Colonic mucosa (tissue), 4 donors: ENCODE measurements at regions not wholly inside any gene's neighbourhood (a gene's known extent, or its start where the extent isn't known, plus 50 kb on each side); places are given as distances from the start of the nearest gene placed in this dataset.
"Not testable (repeated sequence)": the region's sequence is repeated elsewhere in the genome, so short reads cannot be mapped to it uniquely, and the experiment has no call there.

Source experiments
- DNase-seq: peaks from one replicate; pipeline ENCODE4 v3.0.0-alpha.2; 2020
- H3K27ac ChIP-seq: fragments of 200-600 bp; one replicate; pipeline ENCODE4 v1.8.0; 2021
- H3K27me3 ChIP-seq: fragments of 200-600 bp; one replicate; pipeline ENCODE4 v1.8.0; 2021
- H3K36me3 ChIP-seq: fragments of 200-600 bp; one replicate; pipeline ENCODE4 v1.8.0; 2021
- H3K4me1 ChIP-seq: fragments of 200-600 bp; one replicate; pipeline ENCODE4 v1.8.0; 2021; ENCODE audit warnings: mild to moderate bottlenecking
- H3K4me3 ChIP-seq: fragments of 200-600 bp; one replicate; pipeline ENCODE4 v1.8.0; 2021
- H3K9ac ChIP-seq, 2 donors: one replicate each; pipeline ENCODE4 v1.7.0; 2013; ENCODE audit warnings: control low read depth in 2 of 2, low read depth in 2 of 2, low read length in 2 of 2
- H3K9me3 ChIP-seq: fragments of 200-600 bp; one replicate; pipeline ENCODE4 v1.8.0; 2021
- CTCF ChIP-seq: fragments of 200-600 bp; IDR thresholded peaks from one replicate; pipeline ENCODE4 v1.8.0; 2022; ENCODE audit warnings: antibody characterized with exemption, mild to moderate bottlenecking
- intact Hi-C: fragments of 100-400 bp; cut with DNase I; formaldehyde crosslinking; loops from one replicate; pipeline ENCODE4 v1.14.1; 2022
- donor health status: healthy.
- donor health status: DM: no; HTN: no; CAD: no.
- donor health status: DM: no; HTN: no; CAD: no.

- Histone ChIP-seq H3K27me3 (no peaks in the 10 kb centered on the region), H3K27ac (no peak overlapping the region), H3K4me3 (no peak overlapping the region), H3K9me3 (no peaks in the 10 kb centered on the region), H3K4me1 (no peaks in the 10 kb centered on the region), H3K36me3 (no peaks in the 10 kb centered on the region), H3K9ac (no peak overlapping the region)
- no peak for DNase-seq
- intact Hi-C loops, result no loop called here
- TF ChIP-seq CTCF, result no peak
Measured at GRCh38 chr7:86391813-86392212, 251.9 kb upstream of the GRM3 start.

GRCh38 chr7:86375602-86376001 is 268.1 kb upstream of the GRM3 start:
- DNase-seq, H3K4me3 ChIP-seq, intact Hi-C loops, H3K9me3 ChIP-seq, H3K9ac ChIP-seq, H3K27me3 ChIP-seq, H3K4me1 ChIP-seq, H3K27ac ChIP-seq, H3K36me3 ChIP-seq: not testable (repeated sequence)

DNA sequence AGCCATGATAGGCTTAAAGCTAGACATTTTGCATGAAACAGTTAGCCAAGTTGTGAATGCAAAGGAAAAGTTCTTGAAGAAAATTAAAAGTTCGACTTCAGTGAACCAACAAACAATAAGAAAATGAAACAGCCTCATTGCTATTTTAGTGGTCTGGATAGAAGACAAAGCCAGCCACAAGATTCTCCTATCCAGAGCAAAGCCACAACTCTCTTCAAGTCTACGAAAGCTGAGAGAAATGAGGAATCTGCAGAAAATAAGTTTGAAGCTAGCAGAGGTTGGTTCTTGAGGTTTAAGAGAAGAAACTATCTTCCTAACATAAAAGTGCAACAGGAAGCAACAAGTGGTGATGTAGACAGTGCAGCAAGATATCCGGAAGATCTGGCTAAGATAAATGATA is 271.4 kb upstream of the GRM3 start:
- no peaks in the 10 kb centered on the region for H3K27me3 ChIP-seq
- no peak overlapping the region for H3K4me3 ChIP-seq
- H3K4me1 ChIP-seq, result no peaks in the 10 kb centered on the region
- DNase-seq, result no peak
- H3K36me3 ChIP-seq, result no peaks in the 10 kb centered on the region
- H3K27ac ChIP-seq, result no peak overlapping the region
- H3K9ac ChIP-seq, result no peak overlapping the region
- H3K9me3 ChIP-seq, result peaks cover 5% of the 10 kb centered on the region
- intact Hi-C loops, result no loop called here
- TF ChIP-seq CTCF, result no peak

- DNase-seq, result no peak
- Histone ChIP-seq H3K4me1 (no peaks in the 10 kb centered on the region), H3K4me3 (no peak overlapping the region), H3K36me3 (no peaks in the 10 kb centered on the region), H3K27ac (no peak overlapping the region), H3K27me3 (no peaks in the 10 kb centered on the region), H3K9me3 (no peaks in the 10 kb centered on the region), H3K9ac (no peak overlapping the region)
- TF ChIP-seq CTCF, result no peak
- intact Hi-C loops, result no loop called here
Measured at GRCh38 chr7:86366946-86367345, 276.8 kb upstream of the GRM3 start.

- DNase-seq, H3K27me3 ChIP-seq, H3K36me3 ChIP-seq, H3K9ac ChIP-seq, H3K4me1 ChIP-seq, H3K9me3 ChIP-seq, H3K27ac ChIP-seq, H3K4me3 ChIP-seq, intact Hi-C loops: not testable (repeated sequence)
Measured at GRCh38 chr7:86340407-86340806, 303.3 kb upstream of the GRM3 start.

GRCh38 chr7:86339051-86339450 is 304.7 kb upstream of the GRM3 start:
- no peak overlapping the region for H3K4me3 ChIP-seq
- DNase-seq, result no peak
- no peak overlapping the region for H3K27ac ChIP-seq
- no peaks in the 10 kb centered on the region for H3K9me3 ChIP-seq
- intact Hi-C loops, result no loop called here
- no peak overlapping the region for H3K9ac ChIP-seq
- no peak for TF ChIP-seq CTCF
- H3K27me3 ChIP-seq, result no peaks in the 10 kb centered on the region
- no peaks in the 10 kb centered on the region for H3K36me3 ChIP-seq
- no peaks in the 10 kb centered on the region for H3K4me1 ChIP-seq
